ENCODE measurements at regions not wholly inside any gene's neighbourhood (a gene's known extent, or its start where the extent isn't known, plus 50 kb on each side); places are given as distances from the start of the nearest gene placed in this dataset.
A peak's percentile ranks its signal among the peaks of the same experiment; 100 is the strongest.

- Histone ChIP-seq H3K27ac (ENCODE audit: extremely low read depth, low read depth, low read length) (no peak overlapping the region), H3K79me2 (ENCODE audit: control insufficient read depth, insufficient read depth, low read length) (no peaks in the 10 kb centered on the region), H3K9me3 (replicated peaks; ENCODE audit: control insufficient read depth, insufficient read depth, low read depth, low read length) (no peaks in the 10 kb centered on the region), H3K4me2 (ENCODE audit: insufficient read depth, low read length) (no peak overlapping the region), H3K9ac (ENCODE audit: insufficient read depth in 1 of 2, low read depth in 2 of 2, low read length in 2 of 2) (no peak overlapping the region), H3K4me1 (replicated peaks in 1 of 2; ENCODE audit: control insufficient read depth in 2 of 2, insufficient read depth in 2 of 2, low read length in 2 of 2) (no peaks in the 10 kb centered on the region), H3K27me3 (ENCODE audit: control insufficient read depth in 2 of 2, insufficient read depth in 2 of 2, low read length in 2 of 2) (no peaks in the 10 kb centered on the region), H3K9me1 (ENCODE audit: control insufficient read depth, insufficient read depth, low read length) (no peaks in the 10 kb centered on the region), H3K36me3 (ENCODE audit: control insufficient read depth, insufficient read depth, low read length) (no peaks in the 10 kb centered on the region), H3K4me3 (no peak overlapping the region), H2AFZ (ENCODE audit: low read depth, low read length) (0 out of 2 replicates have a peak overlapping the region, but pooled peaks have one; percentile 26), H4K20me1 (replicated peaks; ENCODE audit: control insufficient read depth, insufficient read depth, low read length) (no peaks in the 10 kb centered on the region)
- DNase-seq (ENCODE audit: extremely low read depth in 1 of 4, low spot score in 3 of 4) = no peak
- TF ChIP-seq PBX2 (CRISPR knock-in tag; IDR thresholded peaks at IDR 0.05; ENCODE audit: low read depth) = no peak
- peak; percentile 64 for TF ChIP-seq PBX2 (tag; conservative IDR thresholded peaks at IDR 0.05; ENCODE audit: low read depth)
- TF ChIP-seq, protein P1, sequence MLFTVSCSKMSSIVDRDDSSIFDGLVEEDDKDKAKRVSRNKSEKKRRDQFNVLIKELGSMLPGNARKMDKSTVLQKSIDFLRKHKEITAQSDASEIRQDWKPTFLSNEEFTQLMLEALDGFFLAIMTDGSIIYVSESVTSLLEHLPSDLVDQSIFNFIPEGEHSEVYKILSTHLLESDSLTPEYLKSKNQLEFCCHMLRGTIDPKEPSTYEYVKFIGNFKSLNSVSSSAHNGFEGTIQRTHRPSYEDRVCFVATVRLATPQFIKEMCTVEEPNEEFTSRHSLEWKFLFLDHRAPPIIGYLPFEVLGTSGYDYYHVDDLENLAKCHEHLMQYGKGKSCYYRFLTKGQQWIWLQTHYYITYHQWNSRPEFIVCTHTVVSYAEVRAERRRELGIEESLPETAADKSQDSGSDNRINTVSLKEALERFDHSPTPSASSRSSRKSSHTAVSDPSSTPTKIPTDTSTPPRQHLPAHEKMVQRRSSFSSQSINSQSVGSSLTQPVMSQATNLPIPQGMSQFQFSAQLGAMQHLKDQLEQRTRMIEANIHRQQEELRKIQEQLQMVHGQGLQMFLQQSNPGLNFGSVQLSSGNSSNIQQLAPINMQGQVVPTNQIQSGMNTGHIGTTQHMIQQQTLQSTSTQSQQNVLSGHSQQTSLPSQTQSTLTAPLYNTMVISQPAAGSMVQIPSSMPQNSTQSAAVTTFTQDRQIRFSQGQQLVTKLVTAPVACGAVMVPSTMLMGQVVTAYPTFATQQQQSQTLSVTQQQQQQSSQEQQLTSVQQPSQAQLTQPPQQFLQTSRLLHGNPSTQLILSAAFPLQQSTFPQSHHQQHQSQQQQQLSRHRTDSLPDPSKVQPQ (CRISPR knock-in tag; IDR thresholded peaks at IDR 0.05; ENCODE audit: borderline replicate concordance) = no peak
- TF ChIP-seq MEIS2 (IDR thresholded peaks at IDR 0.05; ENCODE audit: partially characterized antibody) = peak; percentile 53
- TF ChIP-seq PKNOX1 (IDR thresholded peaks at IDR 0.05) = 0 out of 2 replicates have a peak, but pooled peaks have one; percentile 20
- 0 out of 2 replicates have a peak, but pooled peaks have one; percentile 25 for TF ChIP-seq ETV1 (tag; conservative IDR thresholded peaks at IDR 0.05; ENCODE audit: low read depth)
- no TSS peak for BruUV-seq (replicated peaks)
- CTCF ChIA-PET (ENCODE audit: low intra/inter-chr PET ratio) = no interaction called here
- no peak for FAIRE-seq
- ATAC-seq = no peak
- WGBS (ENCODE audit: insufficient coverage, low coverage, missing lambda C conversion rate) = 5% methylated on average over 4 of the region's 4 CpGs
- POLR2A ChIA-PET = no interaction called here
- intact Hi-C loops (cut with micrococcal nuclease) (no loop called here), in situ Hi-C loops (cut with MboI) (no loop called here)
These were observed 117.9 kb upstream of the STARD3NL start for GRCh38 chr7:38060116-38060515.
